ENCODE measurements at regions not wholly inside any gene's neighbourhood (a gene's known extent, or its start where the extent isn't known, plus 50 kb on each side); places are given as distances from the start of the nearest gene placed in this dataset.

GRCh38 chr2:181114021-181114420, 133.6 kb downstream of the UBE2E3 start:
- H3K27me3 Mint-ChIP-seq = no peaks in the 10 kb centered on the region
- no peak overlapping the region for H3K4me3 Mint-ChIP-seq
- POLR2A ChIA-PET (ENCODE audit: partially characterized antibody) = no interaction called here
- H3K27ac Mint-ChIP-seq = no peak overlapping the region
- H3K9me3 ChIP-seq (ENCODE audit: control insufficient read depth in 1 of 2, low read length in 2 of 2) = no peaks in the 10 kb centered on the region
- H3K4me3 ChIP-seq (ENCODE audit: low read length in 2 of 2) = no peak overlapping the region
- H3K36me3 ChIP-seq (ENCODE audit: insufficient read depth, low read length) = no peaks in the 10 kb centered on the region
- H3K36me3 Mint-ChIP-seq = peaks cover 4 to 5% of the 10 kb centered on the region in 2 donors
- H3K4me1 Mint-ChIP-seq = peaks cover 6 to 18% (median 16%) of the 10 kb centered on the region in 4 donors
- H3K4me1 ChIP-seq (ENCODE audit: insufficient read depth, low read length) = peaks cover 22% of the 10 kb centered on the region
- H3K27me3 ChIP-seq (ENCODE audit: insufficient read depth, low read length) = no peaks in the 10 kb centered on the region
- CTCF ChIA-PET (ENCODE audit: partially characterized antibody) = no interaction called here
- no peak for DNase-seq
- H3K27ac ChIP-seq (ENCODE audit: low read depth, low read length) = no peak overlapping the region
- H3K9me3 Mint-ChIP-seq = peaks cover 0 to 21% (median 2%) of the 10 kb centered on the region in 8 donors
- intact Hi-C loops (cut with micrococcal nuclease) = no loop called here

- Histone ChIP-seq H3K36me3 (ENCODE audit: insufficient read depth, low read length) (no peaks in the 10 kb centered on the region), H3K27me3 (ENCODE audit: insufficient read depth, low read length) (no peaks in the 10 kb centered on the region), H3K4me1 (ENCODE audit: insufficient read depth, low read length) (peaks cover 30% of the 10 kb centered on the region), H3K9me3 (ENCODE audit: control insufficient read depth in 1 of 2, low read length in 2 of 2) (no peaks in the 10 kb centered on the region), H3K27ac (ENCODE audit: low read depth, low read length) (no peak overlapping the region), H3K4me3 (ENCODE audit: low read length in 2 of 2) (no peak overlapping the region)
- Mint-ChIP-seq H3K4me3 (no peak overlapping the region), H3K27me3 (no peaks in the 10 kb centered on the region), H3K27ac (no peak overlapping the region), H3K4me1 (peaks cover 15 to 27% (median 23%) of the 10 kb centered on the region in 4 donors), H3K36me3 (peaks cover 5 to 11% of the 10 kb centered on the region in 2 donors), H3K9me3 (peaks cover 0 to 14% (median 2%) of the 10 kb centered on the region in 8 donors)
- intact Hi-C loops (cut with micrococcal nuclease) = no loop called here
- ChIA-PET POLR2A (ENCODE audit: partially characterized antibody) (interaction anchor here (1.6 kb wide), 1 partner anchor 11 kb away, joined by 7 read pairs; no protein-coding TSS in a partner anchor), CTCF (ENCODE audit: partially characterized antibody) (no interaction called here)
- no peak for DNase-seq
Observed at GRCh38 chr2:181116261-181116660, 135.9 kb downstream of the UBE2E3 start.

- H3K36me3 ChIP-seq (ENCODE audit: insufficient read depth, low read length) = no peaks in the 10 kb centered on the region
- no peaks in the 10 kb centered on the region for H3K27me3 ChIP-seq (ENCODE audit: insufficient read depth, low read length)
- H3K4me3 ChIP-seq (ENCODE audit: low read length in 2 of 2) = no peak overlapping the region
- Mint-ChIP-seq H3K4me3 (no peak overlapping the region), H3K4me1 (peaks cover 21 to 36% (median 31%) of the 10 kb centered on the region in 4 donors), H3K36me3 (peaks cover 8 to 15% of the 10 kb centered on the region in 2 donors), H3K9me3 (peaks cover 0 to 20% (median 2%) of the 10 kb centered on the region in 8 donors), H3K27me3 (no peaks in the 10 kb centered on the region), H3K27ac (peak overlapping the region in 2 of 7 donors; percentile 22 to 27)
- no peak overlapping the region for H3K27ac ChIP-seq (ENCODE audit: low read depth, low read length)
- no peaks in the 10 kb centered on the region for H3K9me3 ChIP-seq (ENCODE audit: control insufficient read depth in 1 of 2, low read length in 2 of 2)
- ChIA-PET POLR2A (ENCODE audit: partially characterized antibody) (interaction anchor here (0.6 to 1.6 kb wide), 6 partner anchors 10 to 343 kb away, joined by 3 to 7 read pairs (median 3); partner anchors contain the start of gene ITGA4), CTCF (ENCODE audit: partially characterized antibody) (interaction anchor here (0.7 to 1.1 kb wide), 3 partner anchors 10 to 340 kb away, joined by 3 to 4 read pairs (median 3); partner anchors contain the start of gene ITGA4)
- H3K4me1 ChIP-seq (ENCODE audit: insufficient read depth, low read length) = peaks cover 41% of the 10 kb centered on the region
- no peak for DNase-seq
- intact Hi-C loops (cut with micrococcal nuclease) = no loop called here
Observed at GRCh38 chr2:181117206-181117925, 137.0 kb downstream of the UBE2E3 start.

GRCh38 chr2:181120625-181121024, 140.2 kb downstream of the UBE2E3 start:
- Histone ChIP-seq H3K27me3 (ENCODE audit: insufficient read depth, low read length) (no peaks in the 10 kb centered on the region), H3K27ac (ENCODE audit: low read depth, low read length) (no peak overlapping the region), H3K36me3 (ENCODE audit: insufficient read depth, low read length) (no peaks in the 10 kb centered on the region), H3K9me3 (ENCODE audit: control insufficient read depth in 1 of 2, low read length in 2 of 2) (no peaks in the 10 kb centered on the region), H3K4me3 (ENCODE audit: low read length in 2 of 2) (no peak overlapping the region), H3K4me1 (ENCODE audit: insufficient read depth, low read length) (peaks cover 69% of the 10 kb centered on the region)
- ChIA-PET CTCF (ENCODE audit: partially characterized antibody) (interaction anchor here (1.1 to 2.7 kb wide), 3 partner anchors 9 to 15 kb away, joined by 3 to 17 read pairs (median 5); no protein-coding TSS in a partner anchor), POLR2A (ENCODE audit: partially characterized antibody) (interaction anchor here (0.7 to 3.2 kb wide), 6 partner anchors 10 to 337 kb away, joined by 3 to 18 read pairs (median 6); partner anchors contain the start of gene ITGA4)
- Mint-ChIP-seq H3K27ac (peak overlapping the region; percentile 31 to 71 (median 59)), H3K9me3 (peaks cover 0 to 20% (median 2%) of the 10 kb centered on the region in 8 donors), H3K4me1 (peaks cover 39 to 62% (median 50%) of the 10 kb centered on the region in 4 donors), H3K4me3 (peak overlapping the region in 4 of 8 donors; percentile 1 to 33 (median 8)), H3K27me3 (no peaks in the 10 kb centered on the region), H3K36me3 (peaks cover 11 to 15% of the 10 kb centered on the region in 2 donors)
- intact Hi-C loops (cut with micrococcal nuclease) = loop anchor here (5.0 kb wide), 3 partner anchors 102 to 1113 kb away; partner anchors contain the start of genes CWC22 and ITGA4
- DNase-seq = no peak

GRCh38 chr2:181121996-181122395, 141.6 kb downstream of the UBE2E3 start:
- intact Hi-C loops (cut with micrococcal nuclease) = loop anchor here (2.0 to 5.0 kb wide), 4 partner anchors 15 to 1115 kb away; partner anchors contain the start of genes CWC22 and ITGA4
- ChIA-PET CTCF (ENCODE audit: partially characterized antibody) (interaction anchor here (0.8 to 2.7 kb wide), 5 partner anchors 10 to 335 kb away, joined by 3 to 17 read pairs (median 3); partner anchors contain the start of gene ITGA4), POLR2A (ENCODE audit: partially characterized antibody) (interaction anchor here (0.9 to 3.2 kb wide), 13 partner anchors 10 to 338 kb away, joined by 3 to 18 read pairs (median 3); partner anchors contain the start of gene ITGA4)
- no peak for DNase-seq
- Histone ChIP-seq H3K4me3 (ENCODE audit: low read length in 2 of 2) (no peak overlapping the region), H3K27ac (ENCODE audit: low read depth, low read length) (no peak overlapping the region), H3K36me3 (ENCODE audit: insufficient read depth, low read length) (no peaks in the 10 kb centered on the region), H3K27me3 (ENCODE audit: insufficient read depth, low read length) (no peaks in the 10 kb centered on the region), H3K9me3 (ENCODE audit: control insufficient read depth in 1 of 2, low read length in 2 of 2) (no peaks in the 10 kb centered on the region), H3K4me1 (ENCODE audit: insufficient read depth, low read length) (peaks cover 72% of the 10 kb centered on the region)
- Mint-ChIP-seq H3K27ac (peak overlapping the region in 4 of 7 donors; percentile 11 to 68 (median 39)), H3K9me3 (peaks cover 0 to 20% (median 2%) of the 10 kb centered on the region in 8 donors), H3K4me1 (peaks cover 46 to 75% (median 57%) of the 10 kb centered on the region in 4 donors), H3K36me3 (peaks cover 15% of the 10 kb centered on the region in 2 donors), H3K27me3 (no peaks in the 10 kb centered on the region), H3K4me3 (peak overlapping the region in 1 of 8 donors; percentile 6)

GRCh38 chr2:181122601-181123000, 142.2 kb downstream of the UBE2E3 start:
- Histone ChIP-seq H3K4me3 (ENCODE audit: low read length in 2 of 2) (no peak overlapping the region), H3K4me1 (ENCODE audit: insufficient read depth, low read length) (peaks cover 74% of the 10 kb centered on the region), H3K27me3 (ENCODE audit: insufficient read depth, low read length) (no peaks in the 10 kb centered on the region), H3K27ac (ENCODE audit: low read depth, low read length) (no peak overlapping the region), H3K36me3 (ENCODE audit: insufficient read depth, low read length) (no peaks in the 10 kb centered on the region), H3K9me3 (ENCODE audit: control insufficient read depth in 1 of 2, low read length in 2 of 2) (no peaks in the 10 kb centered on the region)
- Mint-ChIP-seq H3K4me1 (peaks cover 43 to 77% (median 55%) of the 10 kb centered on the region in 4 donors), H3K4me3 (peak overlapping the region in 5 of 8 donors; percentile 8 to 52 (median 17)), H3K27ac (peak overlapping the region in 4 of 7 donors; percentile 62 to 88 (median 68)), H3K9me3 (peaks cover 0 to 20% (median 2%) of the 10 kb centered on the region in 8 donors), H3K27me3 (no peaks in the 10 kb centered on the region), H3K36me3 (peaks cover 15% of the 10 kb centered on the region in 2 donors)
- intact Hi-C loops (cut with micrococcal nuclease) = loop anchor here (2.0 to 5.0 kb wide), 4 partner anchors 16 to 1115 kb away; partner anchors contain the start of genes CWC22 and ITGA4
- no peak for DNase-seq
- ChIA-PET CTCF (ENCODE audit: partially characterized antibody) (interaction anchor here (0.8 to 2.7 kb wide), 4 partner anchors 10 to 334 kb away, joined by 3 to 17 read pairs (median 4); partner anchors contain the start of gene ITGA4), POLR2A (ENCODE audit: partially characterized antibody) (interaction anchor here (0.9 to 3.2 kb wide), 10 partner anchors 9 to 338 kb away, joined by 3 to 18 read pairs (median 4); partner anchors contain the start of gene ITGA4)

All from CD4-positive, alpha-beta memory T cell (primary cell).